Neural progenitor cell (in vitro differentiated cells): ENCODE measurements at regions not wholly inside any gene's neighbourhood (a gene's known extent, or its start where the extent isn't known, plus 50 kb on each side); places are given as distances from the start of the nearest gene placed in this dataset.
"Not testable (repeated sequence)": the region's sequence is repeated elsewhere in the genome, so short reads cannot be mapped to it uniquely, and the experiment has no call there.

Experiments
- DNase-seq: peaks from one replicate; pipeline ENCODE4 v3.0.0-alpha.2; 2016; ENCODE audit warnings: low spot score
- H2AFZ ChIP-seq: fragments of 200-600 bp; sonication (generic); replicated peaks from 2 replicates; pipeline ENCODE4 v1.6.1; 2016; ENCODE audit warnings: antibody characterized with exemption
- H3F3A ChIP-seq: fragments of 200-600 bp; sonication (generic); 2 replicates; pipeline ENCODE4 v1.6.1; 2016; ENCODE audit warnings: antibody characterized with exemption, low read depth
- H3K27ac ChIP-seq: fragments of 200-600 bp; sonication (generic); 2 replicates; pipeline ENCODE4 v1.5.1; 2016; ENCODE audit warnings: mild to moderate bottlenecking
- H3K27me3 ChIP-seq: fragments of 200-600 bp; sonication (generic); 2 replicates; pipeline ENCODE4 v1.6.1; 2016; ENCODE audit warnings: mild to moderate bottlenecking, moderate library complexity
- H3K36me3 ChIP-seq: fragments of 200-600 bp; sonication (generic); 2 replicates; pipeline ENCODE4 v1.5.1; 2016
- H3K4me1 ChIP-seq: fragments of 200-600 bp; sonication (generic); 2 replicates; pipeline ENCODE4 v1.6.1; 2016; ENCODE audit warnings: mixed run types
- H3K4me2 ChIP-seq: fragments of 200-600 bp; sonication (generic); 2 replicates; pipeline ENCODE4 v1.6.1; 2016
- H3K4me3 ChIP-seq: fragments of 200-600 bp; sonication (generic); 2 replicates; pipeline ENCODE4 v1.5.1; 2016
- H3K79me2 ChIP-seq: fragments of 200-600 bp; sonication (generic); 2 replicates; pipeline ENCODE4 v1.6.1; 2016; ENCODE audit warnings: low read depth
- H3K9ac ChIP-seq: fragments of 200-600 bp; sonication (generic); 2 replicates; pipeline ENCODE4 v1.6.1; 2016
- H3K9me3 ChIP-seq: fragments of 200-600 bp; sonication (generic); 2 replicates; pipeline ENCODE4 v1.5.1; 2016; ENCODE audit warnings: low read depth
- H4K20me1 ChIP-seq: fragments of 200-600 bp; sonication (generic); 2 replicates; pipeline ENCODE4 v1.6.1; 2016; ENCODE audit warnings: low read depth
- H3K27ac Mint-ChIP-seq: 3 replicates; pipeline ENCODE4 v1.8.0; 2021; ENCODE audit warnings: mixed read lengths
- H3K27me3 Mint-ChIP-seq: 2 replicates; pipeline ENCODE4 v1.8.0; 2022; ENCODE audit warnings: low read depth, mild to moderate bottlenecking, inconsistent platforms, moderate library complexity, mixed read lengths; ENCODE audit not compliant: insufficient read depth
- H3K36me3 Mint-ChIP-seq: 3 replicates; pipeline ENCODE4 v1.8.0; 2021; ENCODE audit warnings: mixed read lengths
- H3K4me1 Mint-ChIP-seq: 3 replicates; pipeline ENCODE4 v1.8.0; 2021; ENCODE audit warnings: mixed read lengths
- H3K4me3 Mint-ChIP-seq: 3 replicates; pipeline ENCODE4 v1.8.0; 2021; ENCODE audit warnings: mild to moderate bottlenecking, moderate library complexity, mixed read lengths
- H3K9me3 Mint-ChIP-seq: 3 replicates; pipeline ENCODE4 v1.8.0; 2020; ENCODE audit warnings: mixed read lengths
- EZH2 ChIP-seq: fragments of 200-600 bp; sonication (generic); IDR thresholded peaks from 2 replicates; pipeline ENCODE4 v1.6.1; 2017; ENCODE audit warnings: antibody characterized with exemption, mild to moderate bottlenecking, moderate library complexity
- EZH2phosphoT487 ChIP-seq: fragments of 200-600 bp; sonication (generic); IDR thresholded peaks from 2 replicates; pipeline ENCODE4 v1.6.1; 2017; ENCODE audit warnings: antibody characterized with exemption
- TF ChIP-seq, protein P1 (sequence below): fragments of 200-600 bp; sonication (generic); IDR thresholded peaks from 2 replicates; pipeline ENCODE4 v1.5.1; 2017; ENCODE audit warnings: antibody characterized with exemption, mild to moderate bottlenecking

DNA sequence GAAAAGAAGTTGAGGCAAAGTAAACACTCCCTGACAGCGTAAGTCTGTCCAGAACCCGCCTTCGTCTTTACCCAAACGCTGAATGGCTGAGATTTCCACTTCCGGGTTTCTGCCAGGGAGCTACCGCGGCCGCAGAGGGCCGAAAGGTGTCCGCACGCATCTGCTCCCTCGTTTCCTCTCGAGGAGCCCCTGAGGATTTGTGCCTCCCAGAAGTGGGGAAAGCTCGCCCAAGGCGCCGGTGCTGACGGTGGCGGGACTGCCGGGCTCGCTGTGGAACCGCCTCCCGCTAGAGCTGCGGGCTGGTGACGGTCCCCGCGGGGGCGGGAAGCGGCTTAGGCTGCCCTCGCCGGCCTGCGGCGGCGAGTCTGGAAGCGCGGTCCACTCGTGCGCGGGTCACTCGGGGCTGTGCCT is 1760.2 kb upstream of the DEFB115 start:
- Histone ChIP-seq H3F3A (no peaks in the 10 kb centered on the region), H3K4me1 (no peaks in the 10 kb centered on the region), H3K36me3 (no peaks in the 10 kb centered on the region), H3K79me2 (no peaks in the 10 kb centered on the region), H3K9ac (no peak overlapping the region), H3K4me3 (no peak overlapping the region), H3K9me3 (peaks cover 4% of the 10 kb centered on the region), H3K27ac (no peak overlapping the region), H4K20me1 (no peaks in the 10 kb centered on the region), H3K4me2 (no peak overlapping the region), H2AFZ (no peak overlapping the region), H3K27me3 (no peaks in the 10 kb centered on the region)
- no peak for DNase-seq
- Mint-ChIP-seq H3K4me3 (no peak overlapping the region), H3K36me3 (no peaks in the 10 kb centered on the region), H3K27me3 (peaks cover 3% of the 10 kb centered on the region), H3K9me3 (peaks cover 6% of the 10 kb centered on the region), H3K27ac (no peak overlapping the region), H3K4me1 (no peaks in the 10 kb centered on the region)
- TF ChIP-seq EZH2: no peak
- TF ChIP-seq, protein P1, sequence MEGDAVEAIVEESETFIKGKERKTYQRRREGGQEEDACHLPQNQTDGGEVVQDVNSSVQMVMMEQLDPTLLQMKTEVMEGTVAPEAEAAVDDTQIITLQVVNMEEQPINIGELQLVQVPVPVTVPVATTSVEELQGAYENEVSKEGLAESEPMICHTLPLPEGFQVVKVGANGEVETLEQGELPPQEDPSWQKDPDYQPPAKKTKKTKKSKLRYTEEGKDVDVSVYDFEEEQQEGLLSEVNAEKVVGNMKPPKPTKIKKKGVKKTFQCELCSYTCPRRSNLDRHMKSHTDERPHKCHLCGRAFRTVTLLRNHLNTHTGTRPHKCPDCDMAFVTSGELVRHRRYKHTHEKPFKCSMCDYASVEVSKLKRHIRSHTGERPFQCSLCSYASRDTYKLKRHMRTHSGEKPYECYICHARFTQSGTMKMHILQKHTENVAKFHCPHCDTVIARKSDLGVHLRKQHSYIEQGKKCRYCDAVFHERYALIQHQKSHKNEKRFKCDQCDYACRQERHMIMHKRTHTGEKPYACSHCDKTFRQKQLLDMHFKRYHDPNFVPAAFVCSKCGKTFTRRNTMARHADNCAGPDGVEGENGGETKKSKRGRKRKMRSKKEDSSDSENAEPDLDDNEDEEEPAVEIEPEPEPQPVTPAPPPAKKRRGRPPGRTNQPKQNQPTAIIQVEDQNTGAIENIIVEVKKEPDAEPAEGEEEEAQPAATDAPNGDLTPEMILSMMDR: no peak
- TF ChIP-seq EZH2phosphoT487: no peak

DNA sequence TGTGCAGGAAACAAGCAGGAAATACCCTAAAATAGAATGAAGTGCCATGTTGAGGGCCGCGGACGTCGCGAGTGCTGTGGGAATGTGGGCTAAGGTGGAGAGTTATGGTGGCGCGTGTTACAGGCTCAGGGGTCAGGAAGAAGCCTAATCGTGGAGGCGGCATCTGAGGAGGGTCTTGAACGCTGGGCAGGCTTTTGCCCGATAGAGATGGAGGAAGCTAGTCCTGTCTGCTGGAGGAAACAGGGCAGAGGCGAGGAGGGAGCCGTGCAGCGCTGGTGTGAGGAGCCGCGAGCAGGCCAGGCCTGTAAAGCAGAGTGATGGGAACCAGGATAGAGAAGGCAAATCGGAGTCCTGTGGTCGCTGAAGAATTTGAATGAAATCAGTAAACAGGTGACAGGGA is 1759.8 kb upstream of the DEFB115 start:
- not testable (repeated sequence) for H3K9me3 ChIP-seq, H3K36me3 Mint-ChIP-seq, DNase-seq, H3K4me1 ChIP-seq, H3K27ac ChIP-seq, H3K4me1 Mint-ChIP-seq, H3K4me2 ChIP-seq, H3F3A ChIP-seq, H3K9me3 Mint-ChIP-seq, H3K27me3 ChIP-seq, H3K27ac Mint-ChIP-seq, H3K4me3 ChIP-seq, H3K4me3 Mint-ChIP-seq, H3K79me2 ChIP-seq, H3K27me3 Mint-ChIP-seq, H3K36me3 ChIP-seq, H3K9ac ChIP-seq, H2AFZ ChIP-seq, H4K20me1 ChIP-seq

DNA sequence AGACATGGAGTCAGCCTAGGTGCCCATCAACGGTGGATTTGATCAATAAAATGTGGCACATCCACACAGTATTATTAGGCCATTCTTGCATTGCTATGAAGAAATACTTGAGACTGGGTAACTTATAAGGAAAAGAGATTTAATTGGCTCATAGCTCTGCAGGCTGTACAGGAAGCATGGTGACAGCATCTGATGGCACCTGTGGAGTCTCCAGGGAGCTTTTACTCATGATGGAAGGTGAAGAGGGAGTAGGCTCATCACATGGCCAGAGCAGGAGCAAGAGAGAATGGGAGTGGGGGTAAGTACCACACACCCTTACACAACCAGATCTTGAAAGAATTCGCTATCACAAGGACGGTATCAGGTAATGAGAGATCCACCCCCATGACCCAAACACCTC is 1756.7 kb upstream of the DEFB115 start:
- H3K27ac ChIP-seq, H3K4me2 ChIP-seq, H3K9me3 ChIP-seq, H3K27ac Mint-ChIP-seq, H3K4me3 Mint-ChIP-seq, H3K36me3 ChIP-seq, H3K79me2 ChIP-seq, H3K27me3 ChIP-seq, H4K20me1 ChIP-seq, H3K9me3 Mint-ChIP-seq, H3K9ac ChIP-seq, H2AFZ ChIP-seq, H3K4me3 ChIP-seq, H3K4me1 ChIP-seq, DNase-seq, H3K27me3 Mint-ChIP-seq, H3F3A ChIP-seq, H3K4me1 Mint-ChIP-seq, H3K36me3 Mint-ChIP-seq: not testable (repeated sequence)

DNA sequence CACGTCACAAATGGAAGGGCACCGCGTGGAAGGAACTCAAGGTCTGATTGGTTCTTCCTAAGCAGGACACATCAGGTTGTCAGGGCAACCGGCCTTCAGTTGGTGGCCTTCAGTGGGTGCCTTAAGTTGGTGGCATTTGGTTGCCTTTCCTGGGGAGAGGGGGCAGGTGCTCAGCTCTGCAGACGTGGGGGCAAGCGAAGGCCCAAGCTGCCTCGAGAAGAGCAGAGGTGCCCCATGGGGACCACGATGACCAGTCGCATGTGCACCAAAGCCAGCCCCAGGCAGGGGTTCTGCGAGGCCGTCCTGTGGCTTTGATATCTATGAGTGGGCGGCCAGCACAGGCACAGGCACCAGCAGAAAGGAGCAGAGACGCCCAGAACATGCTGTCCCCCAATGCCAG is 1742.8 kb upstream of the DEFB115 start:
- not testable (repeated sequence) for H3K36me3 Mint-ChIP-seq, H3K27me3 Mint-ChIP-seq, H3K4me2 ChIP-seq, H2AFZ ChIP-seq, H3K9ac ChIP-seq, H3F3A ChIP-seq, H3K4me3 Mint-ChIP-seq, H3K4me1 Mint-ChIP-seq, DNase-seq, H3K79me2 ChIP-seq, H3K27ac Mint-ChIP-seq, H3K4me1 ChIP-seq, H3K36me3 ChIP-seq, H4K20me1 ChIP-seq, H3K27me3 ChIP-seq, H3K4me3 ChIP-seq, H3K27ac ChIP-seq
- H3K9me3 ChIP-seq: peaks cover 10% of the 10 kb centered on the region
- H3K9me3 Mint-ChIP-seq: peaks cover 13% of the 10 kb centered on the region

DNA sequence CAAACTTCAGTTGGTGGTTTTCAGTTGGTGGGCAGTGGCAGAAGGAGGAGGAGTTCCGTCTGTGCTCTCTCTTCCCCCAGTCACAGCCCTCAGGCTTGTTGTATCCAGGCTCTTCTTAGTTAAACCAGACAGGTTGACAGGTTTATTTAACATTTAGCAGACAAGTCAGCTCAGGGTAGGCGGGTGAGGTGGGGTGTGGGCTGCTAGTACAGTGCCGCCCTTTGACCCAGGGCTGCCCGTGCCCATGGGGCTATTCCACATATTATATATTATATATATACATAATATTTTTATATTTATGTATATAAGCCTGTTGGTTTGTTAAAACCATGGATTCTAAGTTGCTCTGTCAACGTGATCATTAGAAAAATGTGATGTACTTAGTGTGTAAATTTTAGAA is 1740.6 kb upstream of the DEFB115 start:
- not testable (repeated sequence) for H3K4me3 Mint-ChIP-seq, H3K4me2 ChIP-seq, H3K36me3 ChIP-seq, H3K36me3 Mint-ChIP-seq, H3F3A ChIP-seq, DNase-seq, H3K4me1 ChIP-seq, H3K4me1 Mint-ChIP-seq, H3K27ac Mint-ChIP-seq, H2AFZ ChIP-seq, H3K27me3 Mint-ChIP-seq, H3K4me3 ChIP-seq, H3K9me3 ChIP-seq, H3K79me2 ChIP-seq, H3K27ac ChIP-seq, H3K27me3 ChIP-seq, H4K20me1 ChIP-seq, H3K9ac ChIP-seq
- H3K9me3 Mint-ChIP-seq: peaks cover 15% of the 10 kb centered on the region
